HG03064 (cell line): ENCODE measurements at regions not wholly inside any gene's neighbourhood (a gene's known extent, or its start where the extent isn't known, plus 50 kb on each side); places are given as distances from the start of the nearest gene placed in this dataset.

Experiments
- ATAC-seq: cut with Tn5 transposase; IDR thresholded peaks from one replicate; pipeline ENCODE4 v1.9.1; 2021; ENCODE audit warnings: low read depth; ENCODE audit not compliant: unreplicated experiment

GRCh38 chr3:24829629-24830229, 335.1 kb upstream of the THRB start:
- ATAC-seq, result no peak

GRCh38 chr3:24830230-24831152, 335.8 kb upstream of the THRB start:
- no peak for ATAC-seq

GRCh38 chr3:24831221-24831620, 336.6 kb upstream of the THRB start:
- no peak for ATAC-seq

GRCh38 chr3:24832891-24833290, 338.2 kb upstream of the THRB start:
- ATAC-seq, result no peak

- no peak for ATAC-seq
Measured at GRCh38 chr3:24834442-24834841, 339.8 kb upstream of the THRB start.

- ATAC-seq, result no peak
Measured at GRCh38 chr3:24835510-24835909, 340.9 kb upstream of the THRB start.

GRCh38 chr3:24837601-24838000, 343.0 kb upstream of the THRB start:
- no peak for ATAC-seq

- no peak for ATAC-seq
Measured at GRCh38 chr3:24838533-24838932, 343.9 kb upstream of the THRB start.

GRCh38 chr3:24843955-24844354, 349.3 kb upstream of the THRB start:
- no peak for ATAC-seq

- no peak for ATAC-seq
Measured at GRCh38 chr3:24845524-24846155, 351.0 kb upstream of the THRB start.

GRCh38 chr3:24846286-24846860, 351.7 kb upstream of the THRB start:
- ATAC-seq, result no peak

- ATAC-seq, result no peak
Measured at GRCh38 chr3:24850245-24850644, 355.6 kb upstream of the THRB start.

- ATAC-seq, result no peak
Measured at GRCh38 chr3:24853685-24854490, 359.2 kb upstream of the THRB start.

- no peak for ATAC-seq
Measured at GRCh38 chr3:24854748-24855147, 360.1 kb upstream of the THRB start.

GRCh38 chr3:24857945-24858344, 363.3 kb upstream of the THRB start:
- no peak for ATAC-seq

GRCh38 chr3:24863215-24863614, 368.6 kb upstream of the THRB start:
- no peak for ATAC-seq

- no peak for ATAC-seq
Measured at GRCh38 chr3:24867783-24868182, 373.1 kb upstream of the THRB start.

- ATAC-seq, result no peak
Measured at GRCh38 chr3:24881239-24881638, 386.6 kb upstream of the THRB start.

- ATAC-seq, result no peak
Measured at GRCh38 chr3:24886501-24886900, 391.9 kb upstream of the THRB start.

- ATAC-seq, result no peak
Measured at GRCh38 chr3:24890012-24890411, 395.4 kb upstream of the THRB start.
